ENCODE measurements at regions not wholly inside any gene's neighbourhood (a gene's known extent, or its start where the extent isn't known, plus 50 kb on each side); places are given as distances from the start of the nearest gene placed in this dataset.

DNA sequence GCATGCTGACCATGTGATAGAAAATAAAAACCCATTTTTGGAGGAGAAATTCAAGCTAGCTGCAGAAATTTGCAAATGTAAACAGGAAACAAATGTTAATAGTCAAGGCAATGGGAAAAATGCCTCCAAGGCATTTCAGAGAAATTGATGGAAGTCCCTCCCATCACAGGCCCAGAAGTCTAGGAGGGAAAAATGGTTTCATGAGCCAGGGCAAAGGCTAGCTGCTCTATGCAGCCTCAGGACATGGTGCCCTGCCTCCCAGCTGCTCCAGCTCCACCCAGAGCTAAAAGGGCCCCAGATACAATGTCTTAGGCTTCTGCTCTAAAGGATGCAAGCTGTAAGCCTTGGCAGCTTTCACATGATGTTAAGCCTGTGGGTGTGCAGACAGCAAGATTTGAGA lies 1419.4 kb upstream of the CELF4 start:
- no peak for DNase-seq (ENCODE audit: low read depth)

GRCh38 chr18:38982072-38982471 lies 1416.5 kb upstream of the CELF4 start:
- no peak for DNase-seq (ENCODE audit: low read depth)

GRCh38 chr18:38981389-38981788 lies 1415.8 kb upstream of the CELF4 start:
- no peak for DNase-seq (ENCODE audit: low read depth)

- no peak for DNase-seq (ENCODE audit: low read depth)
Observed at GRCh38 chr18:38980420-38980819, 1414.8 kb upstream of the CELF4 start.

GRCh38 chr18:38972571-38972970 lies 1407.0 kb upstream of the CELF4 start:
- DNase-seq (ENCODE audit: low read depth), result no peak

DNA sequence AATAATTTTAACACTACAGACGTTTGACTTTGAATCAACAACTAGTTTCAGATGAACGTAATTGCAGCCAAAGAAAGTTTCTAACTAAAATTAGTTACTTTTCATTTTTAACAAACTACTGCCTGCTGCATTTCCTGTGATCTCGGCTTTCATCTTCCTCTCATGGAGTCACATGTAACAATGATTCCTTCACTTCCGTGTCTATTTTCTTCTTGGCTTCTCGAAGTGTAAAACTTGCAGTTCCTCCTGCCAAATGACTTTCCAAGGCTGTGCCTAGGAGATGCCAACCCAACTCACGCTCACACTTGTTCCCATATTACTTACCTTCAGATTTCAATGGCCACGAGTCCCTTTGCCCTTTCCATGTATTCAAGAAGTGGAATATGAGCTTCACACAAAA lies 1406.3 kb upstream of the CELF4 start:
- no peak for DNase-seq (ENCODE audit: low read depth)

DNA sequence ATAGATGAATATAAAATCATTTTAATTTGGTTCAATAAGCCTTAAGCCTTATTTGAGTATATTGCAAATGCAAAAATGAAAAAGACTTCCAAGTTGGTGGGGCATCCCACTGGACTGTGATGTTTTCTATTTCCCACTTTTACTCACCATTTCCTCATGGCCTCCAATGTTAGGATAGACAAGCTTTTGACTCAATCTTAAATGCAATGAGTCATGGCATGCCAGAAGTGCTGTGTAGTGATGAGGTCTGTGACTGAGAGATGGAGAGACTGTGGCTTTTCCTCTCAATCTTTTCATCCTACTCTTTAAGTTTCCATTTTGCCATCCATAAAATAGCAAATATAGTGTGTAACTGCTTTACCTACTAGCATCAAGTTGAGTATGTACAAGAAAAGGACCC lies 1401.2 kb upstream of the CELF4 start:
- no peak for DNase-seq (ENCODE audit: low read depth)

- no peak for DNase-seq (ENCODE audit: low read depth)
Observed at GRCh38 chr18:38963943-38964660, 1398.5 kb upstream of the CELF4 start.

- no peak for DNase-seq (ENCODE audit: low read depth)
Observed at GRCh38 chr18:38961880-38962279, 1396.3 kb upstream of the CELF4 start.

DNA sequence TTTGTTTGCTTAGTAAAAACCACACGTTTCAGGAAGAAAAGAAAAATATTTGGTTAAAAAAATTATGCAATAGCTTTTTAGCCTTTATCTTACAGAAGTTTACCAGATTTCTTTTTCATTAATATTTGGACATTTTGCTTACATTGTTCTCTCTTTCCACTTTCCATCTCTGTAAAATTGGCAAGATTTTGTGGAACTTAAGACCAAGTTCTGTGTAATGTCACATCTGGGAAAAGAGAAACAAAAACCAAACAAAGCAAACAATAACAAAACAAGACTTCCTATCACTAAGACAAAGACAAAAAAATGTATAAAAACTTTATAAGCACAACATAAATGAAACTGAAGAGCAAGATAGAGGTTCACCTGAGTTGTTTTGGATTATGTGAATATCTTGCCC lies 1392.1 kb upstream of the CELF4 start:
- DNase-seq (ENCODE audit: low read depth), result no peak

DNA sequence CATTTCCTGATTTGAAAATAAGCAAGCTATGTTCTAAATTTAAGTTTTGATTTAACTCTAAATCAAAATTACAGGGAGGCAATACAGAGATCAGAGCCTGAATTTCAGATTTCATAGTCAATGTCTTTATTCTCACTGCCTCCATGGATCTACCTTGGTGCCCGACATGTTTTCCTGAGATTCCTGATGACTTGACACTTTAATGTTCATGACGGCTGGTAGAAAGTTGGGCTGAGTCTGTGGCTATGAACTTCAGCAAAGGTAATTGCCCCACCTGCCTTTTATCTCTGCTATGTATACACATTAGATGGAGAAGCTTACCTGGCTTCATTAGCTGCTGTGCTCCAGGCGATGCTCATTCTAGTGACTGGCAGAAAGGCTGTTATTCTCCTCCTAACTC lies 1390.5 kb upstream of the CELF4 start:
- no peak for DNase-seq (ENCODE audit: low read depth)

- DNase-seq (ENCODE audit: low read depth), result no peak
Observed at GRCh38 chr18:38951633-38952032, 1386.0 kb upstream of the CELF4 start.

DNA sequence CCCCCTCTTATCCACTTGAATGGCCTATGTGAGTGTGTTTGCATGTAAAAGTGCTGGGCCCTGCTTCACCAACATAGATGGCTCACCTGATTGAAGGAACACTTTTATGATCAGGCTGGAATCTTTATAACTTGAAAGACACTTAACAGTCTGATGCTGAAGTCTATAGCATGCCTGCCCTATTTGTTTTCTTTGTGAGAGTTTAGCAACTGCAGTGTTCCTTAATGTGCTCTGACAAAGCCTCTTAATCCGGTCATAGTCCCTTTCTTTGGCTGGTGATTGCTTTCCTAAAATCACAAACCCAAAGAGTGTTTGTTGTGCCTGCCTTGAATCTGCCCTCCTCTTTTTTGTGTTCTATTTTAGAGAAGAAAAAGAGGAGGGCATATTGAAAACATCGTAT lies 1382.8 kb upstream of the CELF4 start:
- no peak for DNase-seq (ENCODE audit: low read depth)

- no peak for DNase-seq (ENCODE audit: low read depth)
Observed at GRCh38 chr18:38944446-38945024, 1378.9 kb upstream of the CELF4 start.

- no peak for DNase-seq (ENCODE audit: low read depth)
Observed at GRCh38 chr18:38941711-38942561, 1376.3 kb upstream of the CELF4 start.

DNA sequence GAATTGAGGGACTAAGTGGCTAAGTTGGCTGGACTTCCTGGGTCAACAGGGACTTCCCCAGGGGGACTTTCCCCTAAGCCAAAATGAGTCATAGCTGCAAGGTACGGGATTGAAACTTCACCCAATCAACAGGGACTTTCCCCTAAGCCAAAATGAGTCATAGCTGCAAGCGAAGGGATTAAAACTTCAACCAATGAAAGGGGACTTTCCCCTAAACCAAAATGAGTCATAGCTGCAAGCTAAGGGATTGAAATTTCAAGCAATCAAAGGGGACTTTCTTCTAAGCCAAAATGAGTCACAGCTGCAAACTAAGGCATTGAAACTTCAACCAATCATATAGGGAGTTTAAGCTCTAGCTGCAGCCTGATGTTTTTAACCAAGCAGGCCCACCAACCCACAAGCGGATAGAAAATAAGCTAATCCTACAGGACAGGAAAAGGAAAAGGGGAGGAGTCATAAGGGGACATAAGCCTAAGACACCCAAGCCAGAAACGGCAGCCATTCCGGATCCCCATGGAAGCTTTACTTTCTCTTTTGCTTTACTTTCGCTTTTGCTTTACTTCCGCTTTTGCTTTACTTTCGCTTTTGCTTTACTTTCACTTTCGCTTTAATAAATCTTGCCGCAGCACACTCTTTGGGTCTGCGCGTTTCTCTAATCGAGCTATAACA lies 1375.4 kb upstream of the CELF4 start:
- DNase-seq (ENCODE audit: low read depth), result peak; percentile 4

- no peak for DNase-seq (ENCODE audit: low read depth)
Observed at GRCh38 chr18:38940475-38940862, 1374.9 kb upstream of the CELF4 start.

DNA sequence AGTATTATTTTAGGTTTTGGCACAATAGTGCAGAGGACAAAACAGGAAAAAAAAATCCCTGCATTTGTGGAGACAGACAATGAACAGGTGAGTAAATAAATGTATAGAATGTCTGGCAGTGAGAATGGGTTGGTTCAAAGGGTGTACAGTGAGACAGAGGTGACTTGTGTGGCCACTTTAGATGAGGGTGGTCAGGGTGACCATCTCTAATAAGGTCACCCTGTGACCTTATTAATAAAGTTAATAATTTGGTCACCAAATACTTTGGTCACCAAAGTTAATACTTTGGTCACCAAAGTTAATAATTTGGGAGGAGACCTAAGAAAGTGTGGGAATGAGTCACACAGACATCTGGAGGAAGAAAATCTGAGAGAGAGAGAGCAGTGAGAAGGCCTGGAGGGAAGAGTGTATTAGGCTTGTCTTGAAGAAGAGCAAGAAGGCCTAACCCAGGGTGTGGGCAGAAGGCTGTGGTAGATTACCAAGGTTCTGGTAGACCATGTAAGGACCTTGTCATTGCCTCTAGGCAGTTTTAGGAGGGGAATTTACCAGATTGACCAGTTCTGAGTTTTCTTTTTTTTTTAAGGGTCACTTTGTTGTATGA lies 1368.4 kb upstream of the CELF4 start:
- DNase-seq (ENCODE audit: low read depth), result no peak

- DNase-seq (ENCODE audit: low read depth), result no peak
Observed at GRCh38 chr18:38933322-38933721, 1367.7 kb upstream of the CELF4 start.

DNA sequence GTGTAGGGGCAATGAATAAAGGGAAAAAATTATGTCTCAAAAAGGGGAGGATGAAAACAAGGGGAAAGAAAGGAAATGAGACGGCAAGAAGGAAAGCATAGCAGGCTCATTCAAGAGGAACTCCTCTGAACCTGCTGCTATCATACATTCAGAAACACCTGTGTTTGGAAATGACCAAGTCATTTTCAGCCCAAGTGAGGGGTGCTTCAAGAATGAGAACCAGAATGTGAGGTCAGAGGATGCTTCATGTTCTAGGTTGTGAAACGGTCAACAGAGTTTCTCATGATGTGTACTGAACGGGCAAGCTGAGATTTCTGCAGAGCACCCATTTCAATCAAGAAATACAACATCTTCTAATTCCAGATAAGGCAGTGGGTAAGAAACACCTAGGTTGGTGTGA lies 1367.2 kb upstream of the CELF4 start:
- no peak for DNase-seq (ENCODE audit: low read depth)

- DNase-seq (ENCODE audit: low read depth), result no peak
Observed at GRCh38 chr18:38931754-38932050, 1366.1 kb upstream of the CELF4 start.

Data from EH (cell line).